ENCODE measurements at regions not wholly inside any gene's neighbourhood (a gene's known extent, or its start where the extent isn't known, plus 50 kb on each side); places are given as distances from the start of the nearest gene placed in this dataset.

GRCh38 chr20:39789411-39789810 is 827.3 kb downstream of the DHX35 start:
- no peaks in the 10 kb centered on the region for H3K27me3 ChIP-seq (ENCODE audit: control insufficient read depth in 2 of 2, insufficient read depth in 2 of 2, low read length in 2 of 2)
- no peak for DNase-seq (ENCODE audit: low read depth, low spot score)
- H4K20me1 ChIP-seq (replicated peaks; ENCODE audit: control insufficient read depth, extremely low read depth, insufficient read depth, low read length) = no peaks in the 10 kb centered on the region
- H3K9me3 ChIP-seq (replicated peaks; ENCODE audit: control insufficient read depth, insufficient read depth, low read length) = no peaks in the 10 kb centered on the region
- BruUV-seq (replicated peaks) = no TSS peak
- intact Hi-C loops (cut with micrococcal nuclease) = no loop called here
- no peaks in the 10 kb centered on the region for H3K9me1 ChIP-seq (replicated peaks; ENCODE audit: control insufficient read depth, extremely low read depth, insufficient read depth, low read length)
- TF ChIP-seq POLR2AphosphoS5 (IDR thresholded peaks at IDR 0.05; ENCODE audit: insufficient read depth, low read depth, low read length) (no peak), CTCF (IDR thresholded peaks at IDR 0.05; ENCODE audit: extremely low read depth in 1 of 2, insufficient read depth in 1 of 2, low read depth in 1 of 2, low read length in 2 of 2) (no peak), MAX (IDR thresholded peaks at IDR 0.05; ENCODE audit: insufficient read depth, insufficient read length) (no peak), MYC (IDR thresholded peaks at IDR 0.05; ENCODE audit: low read depth, low read length) (no peak), FOS (IDR thresholded peaks at IDR 0.05; ENCODE audit: borderline replicate concordance, insufficient read depth, low read length) (no peak), JUN (IDR thresholded peaks at IDR 0.05; ENCODE audit: borderline replicate concordance, insufficient read depth, insufficient read length, low read depth) (no peak), POLR2A (IDR thresholded peaks at IDR 0.05; ENCODE audit: low read depth, low read length) (no peak), EZH2 (IDR thresholded peaks at IDR 0.05; ENCODE audit: borderline replicate concordance, low read depth, low read length, severe bottlenecking) (no peak), GATA2 (IDR thresholded peaks at IDR 0.05; ENCODE audit: insufficient read depth, insufficient read length, low read depth, low read length) (no peak)
- no peak overlapping the region for H2AFZ ChIP-seq (ENCODE audit: low read depth, low read length)
- H3K4me2 ChIP-seq (ENCODE audit: insufficient read depth, low read length) = no peak overlapping the region
- no peaks in the 10 kb centered on the region for H3K36me3 ChIP-seq (ENCODE audit: control insufficient read depth in 2 of 2, extremely low read depth in 1 of 2, insufficient read depth in 2 of 2, low read length in 2 of 2)
- no peak overlapping the region for H3K27ac ChIP-seq (ENCODE audit: insufficient read depth, low read depth, low read length)
- FAIRE-seq = no peak
- no peaks in the 10 kb centered on the region for H3K4me1 ChIP-seq (ENCODE audit: control insufficient read depth, extremely low read depth, insufficient read depth, low read length)
- H3K4me3 ChIP-seq (replicated peaks in 1 of 3; ENCODE audit: insufficient read depth in 1 of 3, low read depth in 1 of 3, low read length in 3 of 3) = no peak overlapping the region
- H3K9ac ChIP-seq (replicated peaks; ENCODE audit: extremely low read depth, insufficient read depth, low read length) = no peak overlapping the region
- H3K79me2 ChIP-seq (ENCODE audit: control insufficient read depth, insufficient read depth, low read length) = no peaks in the 10 kb centered on the region
- CTCF ChIA-PET = no interaction called here
- dilution Hi-C loops (cut with MboI; ENCODE audit: extremely low pct_ligation_motif_present, low sequenced_read_pairs) = no loop called here
- POLR2A ChIA-PET = no interaction called here
